ENCODE measurements at regions not wholly inside any gene's neighbourhood (a gene's known extent, or its start where the extent isn't known, plus 50 kb on each side); places are given as distances from the start of the nearest gene placed in this dataset.

DNA sequence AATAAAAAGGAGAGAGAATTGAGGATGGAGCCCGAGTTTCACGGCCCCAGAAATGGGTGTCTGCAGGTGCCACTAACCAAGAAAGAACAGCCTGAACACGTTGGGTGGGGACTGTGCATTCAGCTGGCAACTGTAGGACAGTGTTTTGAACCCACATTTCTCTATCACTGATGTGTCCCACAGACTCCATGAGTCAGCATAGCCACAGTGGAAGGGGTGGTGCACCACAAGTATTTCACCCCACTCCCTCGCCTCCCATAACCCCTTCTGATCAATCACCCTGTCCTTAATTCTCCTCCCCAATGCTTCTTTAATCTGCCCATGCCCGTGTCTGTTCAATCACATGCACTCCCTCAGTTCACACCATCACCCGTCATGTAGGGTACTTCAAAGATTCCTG is 291.5 kb downstream of the ZNF516 start:
- no peaks in the 10 kb centered on the region for H3K36me3 ChIP-seq
- TF ChIP-seq, protein P1, sequence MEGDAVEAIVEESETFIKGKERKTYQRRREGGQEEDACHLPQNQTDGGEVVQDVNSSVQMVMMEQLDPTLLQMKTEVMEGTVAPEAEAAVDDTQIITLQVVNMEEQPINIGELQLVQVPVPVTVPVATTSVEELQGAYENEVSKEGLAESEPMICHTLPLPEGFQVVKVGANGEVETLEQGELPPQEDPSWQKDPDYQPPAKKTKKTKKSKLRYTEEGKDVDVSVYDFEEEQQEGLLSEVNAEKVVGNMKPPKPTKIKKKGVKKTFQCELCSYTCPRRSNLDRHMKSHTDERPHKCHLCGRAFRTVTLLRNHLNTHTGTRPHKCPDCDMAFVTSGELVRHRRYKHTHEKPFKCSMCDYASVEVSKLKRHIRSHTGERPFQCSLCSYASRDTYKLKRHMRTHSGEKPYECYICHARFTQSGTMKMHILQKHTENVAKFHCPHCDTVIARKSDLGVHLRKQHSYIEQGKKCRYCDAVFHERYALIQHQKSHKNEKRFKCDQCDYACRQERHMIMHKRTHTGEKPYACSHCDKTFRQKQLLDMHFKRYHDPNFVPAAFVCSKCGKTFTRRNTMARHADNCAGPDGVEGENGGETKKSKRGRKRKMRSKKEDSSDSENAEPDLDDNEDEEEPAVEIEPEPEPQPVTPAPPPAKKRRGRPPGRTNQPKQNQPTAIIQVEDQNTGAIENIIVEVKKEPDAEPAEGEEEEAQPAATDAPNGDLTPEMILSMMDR (IDR thresholded peaks at IDR 0.05; ENCODE audit: low read depth, low read length) = no peak
- no peaks in the 10 kb centered on the region for H3K9me3 ChIP-seq
- no peaks in the 10 kb centered on the region for H3K4me1 ChIP-seq
- DNase-seq = no peak
- no peak overlapping the region for H3K4me3 ChIP-seq (ENCODE audit: low read depth, low read length)
- no peaks in the 10 kb centered on the region for H3K27me3 ChIP-seq

DNA sequence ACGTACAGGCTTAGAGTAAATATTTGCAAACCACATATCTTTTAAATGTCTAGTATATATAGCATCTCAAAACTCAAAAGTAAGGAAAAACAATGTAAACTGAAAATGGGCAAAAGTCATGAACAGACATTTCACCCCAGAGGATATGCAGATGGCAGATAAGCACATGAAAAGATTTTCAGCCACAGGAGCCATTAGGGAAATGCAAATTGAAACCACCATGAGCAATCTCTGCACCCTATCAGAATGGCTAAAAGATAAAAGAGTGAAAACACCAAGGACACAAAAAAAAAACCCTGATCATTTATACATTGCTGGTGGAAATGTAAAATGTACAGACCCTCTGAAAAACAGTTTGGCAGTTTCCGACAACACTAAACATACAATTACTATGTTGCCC is 292.7 kb downstream of the ZNF516 start:
- TF ChIP-seq, protein P1 (IDR thresholded peaks at IDR 0.05; ENCODE audit: low read depth, low read length) = no peak
- no peaks in the 10 kb centered on the region for H3K27me3 ChIP-seq
- DNase-seq = no peak

DNA sequence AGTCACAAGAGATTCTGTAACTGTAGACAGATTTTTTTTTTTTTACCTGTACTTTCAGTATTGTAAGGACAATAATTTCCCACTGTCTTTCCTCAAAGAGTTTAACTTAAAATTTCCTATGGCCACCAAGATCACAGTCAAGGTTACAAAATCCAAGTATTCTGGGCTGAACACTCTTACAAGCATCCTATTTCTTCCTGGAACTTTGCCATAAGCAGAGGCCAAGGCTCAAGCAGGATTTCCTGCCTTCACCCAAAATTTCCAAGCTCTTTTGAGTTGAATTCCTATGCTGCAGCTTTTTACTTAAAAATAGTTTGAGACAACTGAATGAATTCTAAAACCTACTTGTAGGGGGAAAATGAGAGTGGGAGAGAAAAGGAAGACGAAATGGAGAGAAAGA is 299.4 kb downstream of the ZNF516 start:
- H3K4me3 ChIP-seq (ENCODE audit: low read depth, low read length) = no peak overlapping the region
- DNase-seq = no peak
- TF ChIP-seq, protein P1 (IDR thresholded peaks at IDR 0.05; ENCODE audit: low read depth, low read length) = no peak

More for the DNA sequence above, 292.7 kb downstream of the ZNF516 start:
- Histone ChIP-seq H3K36me3 (no peaks in the 10 kb centered on the region), H3K4me1 (no peaks in the 10 kb centered on the region), H3K4me3 (ENCODE audit: low read depth, low read length) (no peak overlapping the region), H3K9me3 (no peaks in the 10 kb centered on the region)

DNA sequence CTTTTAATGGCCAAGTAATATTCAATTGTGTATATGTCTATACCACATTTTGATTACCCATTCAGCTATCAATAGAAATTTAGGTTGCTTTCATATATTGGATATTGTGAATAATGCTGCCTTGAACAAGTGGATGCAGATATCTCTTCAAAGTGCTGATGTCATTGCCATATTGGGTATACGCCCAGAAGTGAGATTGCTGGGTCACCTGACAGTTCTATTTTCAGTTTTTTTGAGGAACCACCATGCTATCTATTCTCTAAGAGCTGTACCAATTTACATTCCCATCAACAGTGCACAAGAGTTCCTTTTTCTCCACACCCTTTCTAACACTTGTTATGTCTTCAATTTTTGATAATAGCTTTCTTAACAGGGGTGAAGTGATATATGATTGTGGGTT is 306.9 kb downstream of the ZNF516 start:
- DNase-seq = no peak
- no peak overlapping the region for H3K4me3 ChIP-seq (ENCODE audit: low read depth, low read length)
- TF ChIP-seq, protein P1 (IDR thresholded peaks at IDR 0.05; ENCODE audit: low read depth, low read length) = no peak
- H3K9me3 ChIP-seq = no peaks in the 10 kb centered on the region
- no peaks in the 10 kb centered on the region for H3K27me3 ChIP-seq
- no peaks in the 10 kb centered on the region for H3K4me1 ChIP-seq
- no peaks in the 10 kb centered on the region for H3K36me3 ChIP-seq

More for the DNA sequence above, 299.4 kb downstream of the ZNF516 start:
- H3K4me1 ChIP-seq = no peaks in the 10 kb centered on the region
- H3K36me3 ChIP-seq = no peaks in the 10 kb centered on the region
- no peaks in the 10 kb centered on the region for H3K9me3 ChIP-seq
- H3K27me3 ChIP-seq = no peaks in the 10 kb centered on the region

DNA sequence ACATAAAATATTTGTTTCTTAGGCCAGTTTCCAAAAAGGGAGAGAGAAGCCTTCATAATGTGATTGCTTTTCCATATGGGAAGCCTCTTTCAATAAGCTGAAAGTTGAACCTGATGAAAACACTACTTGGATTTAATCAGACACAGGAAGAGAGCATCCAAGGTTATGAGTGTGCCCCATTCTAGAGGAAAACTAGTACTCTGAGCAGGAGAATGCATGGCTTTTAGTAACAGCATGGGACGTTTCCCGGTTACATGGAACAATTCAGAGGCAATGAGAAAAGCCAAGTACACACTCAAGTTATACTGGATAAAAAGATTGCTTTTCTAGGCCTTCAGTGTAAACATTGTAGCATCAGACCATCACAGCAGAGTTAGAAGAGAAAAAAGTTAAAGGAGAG is 315.8 kb downstream of the ZNF516 start:
- H3K36me3 ChIP-seq = no peaks in the 10 kb centered on the region
- TF ChIP-seq, protein P1 (IDR thresholded peaks at IDR 0.05; ENCODE audit: low read depth, low read length) = no peak
- H3K4me1 ChIP-seq = no peaks in the 10 kb centered on the region
- no peak for DNase-seq
- no peaks in the 10 kb centered on the region for H3K27me3 ChIP-seq
- no peaks in the 10 kb centered on the region for H3K9me3 ChIP-seq
- no peak overlapping the region for H3K4me3 ChIP-seq (ENCODE audit: low read depth, low read length)

DNA sequence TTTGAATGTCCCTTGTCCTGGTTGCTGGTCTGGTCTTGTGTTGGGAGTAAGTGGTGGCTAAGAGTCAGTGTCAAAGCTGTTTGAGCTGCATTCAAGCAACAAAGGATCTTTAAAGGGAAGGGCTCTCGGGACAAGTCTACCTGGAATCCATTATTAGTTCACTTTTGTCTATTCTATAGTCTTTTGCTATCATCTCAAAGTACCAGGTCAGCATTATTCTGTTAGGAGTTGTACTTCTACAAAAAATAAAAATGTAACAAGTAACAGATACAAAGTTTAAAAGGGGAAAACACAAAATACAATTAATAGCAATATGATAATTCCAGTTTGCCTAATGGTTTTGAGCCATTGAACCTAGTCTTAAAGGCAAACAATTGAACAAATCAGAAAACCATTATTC is 317.9 kb downstream of the ZNF516 start:
- H3K4me3 ChIP-seq (ENCODE audit: low read depth, low read length) = no peak overlapping the region
- H3K9me3 ChIP-seq = no peaks in the 10 kb centered on the region
- H3K27me3 ChIP-seq = no peaks in the 10 kb centered on the region
- no peaks in the 10 kb centered on the region for H3K4me1 ChIP-seq
- TF ChIP-seq, protein P1 (IDR thresholded peaks at IDR 0.05; ENCODE audit: low read depth, low read length) = no peak
- DNase-seq = no peak
- H3K36me3 ChIP-seq = no peaks in the 10 kb centered on the region

Data from BE2C (cell line).